Amygdala (tissue), 56 donors: ENCODE measurements at regions not wholly inside any gene's neighbourhood (a gene's known extent, or its start where the extent isn't known, plus 50 kb on each side); places are given as distances from the start of the nearest gene placed in this dataset.
"Not testable (repeated sequence)": the region's sequence is repeated elsewhere in the genome, so short reads cannot be mapped to it uniquely, and the experiment has no call there.

Experiments used
- DNase-seq, 56 donors: peaks; one replicate each; lab custom pipeline; 2025; lab: John Stamatoyannopoulos, UW

- DNase-seq: no peak
Observed at GRCh38 chr15:58352026-58352929, 79.5 kb upstream of the LIPC start.

GRCh38 chr15:58355382-58355971 lies 76.3 kb upstream of the LIPC start:
- DNase-seq: no peak

GRCh38 chr15:58355973-58356372 lies 75.8 kb upstream of the LIPC start:
- no peak for DNase-seq

- no peak for DNase-seq
Observed at GRCh38 chr15:58357529-58358476, 74.0 kb upstream of the LIPC start.

- no peak for DNase-seq
Observed at GRCh38 chr15:58360421-58361090, 71.2 kb upstream of the LIPC start.

GRCh38 chr15:58361273-58361759 lies 70.5 kb upstream of the LIPC start:
- no peak for DNase-seq

- DNase-seq: no peak
Observed at GRCh38 chr15:58362262-58362922, 69.4 kb upstream of the LIPC start.

GRCh38 chr15:58363118-58363517 lies 68.7 kb upstream of the LIPC start:
- not testable (repeated sequence) for DNase-seq

GRCh38 chr15:58363673-58364072 lies 68.1 kb upstream of the LIPC start:
- DNase-seq: not testable (repeated sequence)

GRCh38 chr15:58365098-58365497 lies 66.7 kb upstream of the LIPC start:
- not testable (repeated sequence) for DNase-seq

GRCh38 chr15:58369261-58369701 lies 62.5 kb upstream of the LIPC start:
- no peak for DNase-seq

GRCh38 chr15:58369956-58370355 lies 61.8 kb upstream of the LIPC start:
- DNase-seq: no peak

- no peak for DNase-seq
Observed at GRCh38 chr15:58374147-58374546, 57.6 kb upstream of the LIPC start.

GRCh38 chr15:58377193-58377592 lies 54.6 kb upstream of the LIPC start:
- no peak for DNase-seq

GRCh38 chr15:58378241-58379085 lies 53.3 kb upstream of the LIPC start:
- no peak for DNase-seq

GRCh38 chr15:58379454-58379853 lies 52.3 kb upstream of the LIPC start:
- not testable (repeated sequence) for DNase-seq

GRCh38 chr15:58380280-58380945 lies 51.4 kb upstream of the LIPC start:
- no peak for DNase-seq

GRCh38 chr15:58381697-58382096 lies 50.1 kb upstream of the LIPC start:
- DNase-seq: no peak
